HG02763 (cell line): ENCODE measurements at regions not wholly inside any gene's neighbourhood (a gene's known extent, or its start where the extent isn't known, plus 50 kb on each side); places are given as distances from the start of the nearest gene placed in this dataset.
"Not testable (repeated sequence)": the region's sequence is repeated elsewhere in the genome, so short reads cannot be mapped to it uniquely, and the experiment has no call there.

ENCODE experiments used
- ATAC-seq: cut with Tn5 transposase; IDR thresholded peaks from one replicate; pipeline ENCODE4 v1.9.1; 2021; ENCODE audit warnings: mild to moderate bottlenecking, moderate library complexity; ENCODE audit not compliant: unreplicated experiment

DNA sequence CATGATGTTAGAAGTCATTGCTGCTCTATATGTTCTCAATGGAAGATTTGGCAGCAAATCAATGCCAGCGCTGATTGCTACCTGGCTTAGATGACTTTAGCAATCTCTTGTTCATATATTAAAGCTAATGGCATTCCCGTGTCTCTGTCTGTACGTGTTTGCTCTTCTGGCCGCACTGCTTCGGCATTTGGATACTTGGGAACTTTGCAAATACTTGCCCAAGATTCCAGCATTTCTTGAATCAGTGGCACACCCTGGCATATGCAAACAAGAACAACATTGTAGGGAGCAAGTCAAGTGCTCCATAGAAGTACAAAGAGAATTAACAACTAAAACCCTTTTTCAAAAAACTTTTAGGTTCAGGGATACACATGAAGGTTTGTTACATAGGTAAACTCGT lies 128.9 kb upstream of the TMEM164 start:
- ATAC-seq: no peak

DNA sequence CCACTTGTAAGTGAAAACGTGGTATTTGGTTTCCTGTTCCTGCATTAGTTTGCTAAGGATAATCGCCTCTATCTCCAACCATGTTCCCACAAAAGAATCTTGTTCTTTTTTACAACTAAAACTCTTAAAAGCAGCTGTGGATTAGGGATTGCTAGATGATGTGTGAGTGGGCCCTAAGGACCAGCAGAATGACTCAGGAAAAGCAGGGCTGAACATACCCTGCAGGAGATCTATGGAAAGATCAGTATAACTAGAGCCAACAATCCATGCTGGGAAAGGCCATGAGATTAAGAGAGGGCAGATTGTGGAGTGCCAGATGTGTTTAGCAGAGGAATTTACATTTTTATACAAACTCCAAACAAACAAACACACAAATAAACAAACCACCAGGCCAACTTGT lies 128.4 kb upstream of the TMEM164 start:
- no peak for ATAC-seq

DNA sequence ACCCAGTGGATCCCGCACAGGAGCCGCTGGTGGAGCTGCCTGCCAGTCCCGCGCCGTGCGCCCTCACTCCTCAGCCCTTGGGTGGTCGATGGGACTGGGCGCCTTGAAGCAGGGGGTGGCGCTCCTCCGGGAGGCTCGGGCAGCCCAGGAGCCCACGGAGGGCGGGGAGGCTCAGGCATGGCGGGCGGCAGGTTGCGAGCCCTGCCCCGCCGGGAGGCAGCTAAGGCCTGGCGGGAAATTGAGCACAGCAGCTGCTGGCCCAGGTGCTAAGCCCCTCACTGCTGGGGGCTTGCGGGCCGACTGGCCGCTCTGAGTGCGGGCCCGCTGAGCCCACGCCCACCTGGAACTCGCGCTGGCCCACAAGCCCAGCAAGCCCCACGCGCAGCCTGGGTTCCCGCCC lies 127.1 kb upstream of the TMEM164 start:
- no peak for ATAC-seq

DNA sequence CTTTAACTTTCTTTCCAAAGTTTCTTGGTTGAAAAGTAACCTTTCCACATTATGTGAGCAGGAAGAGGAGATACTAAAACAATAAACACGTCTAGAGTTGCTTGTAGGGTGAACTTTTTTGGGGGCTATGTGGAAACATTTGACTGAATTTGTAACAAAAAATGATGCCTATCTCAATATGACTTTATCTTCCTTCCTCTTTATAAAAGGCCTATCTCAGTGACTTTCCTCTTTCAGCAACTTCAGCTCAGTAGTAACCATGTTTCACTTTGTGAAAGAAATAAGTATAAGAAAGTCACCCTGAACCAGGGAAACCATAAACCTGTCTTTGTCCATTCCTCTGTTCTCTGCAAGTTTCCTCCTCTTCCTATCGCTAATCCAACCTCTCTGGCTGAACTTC lies 124.7 kb upstream of the TMEM164 start:
- no peak for ATAC-seq

DNA sequence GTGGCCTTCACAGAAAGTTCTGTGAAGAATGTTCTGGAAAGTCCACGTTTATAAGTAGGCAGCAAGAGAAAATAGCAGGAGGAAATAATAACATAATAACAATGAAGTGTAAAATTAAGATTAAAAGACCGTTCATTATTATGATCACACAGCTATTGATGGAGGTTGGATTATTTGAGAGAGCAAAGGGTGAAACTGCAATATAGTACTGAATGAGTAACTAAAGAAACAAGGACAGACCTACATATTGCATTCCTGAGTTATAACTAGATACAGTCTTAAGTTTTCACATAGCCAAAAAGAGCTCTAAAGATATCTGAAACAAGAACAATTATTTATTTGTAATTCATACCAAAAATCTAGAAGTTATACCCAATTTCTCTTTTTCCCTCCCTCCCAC lies 122.9 kb upstream of the TMEM164 start:
- no peak for ATAC-seq

DNA sequence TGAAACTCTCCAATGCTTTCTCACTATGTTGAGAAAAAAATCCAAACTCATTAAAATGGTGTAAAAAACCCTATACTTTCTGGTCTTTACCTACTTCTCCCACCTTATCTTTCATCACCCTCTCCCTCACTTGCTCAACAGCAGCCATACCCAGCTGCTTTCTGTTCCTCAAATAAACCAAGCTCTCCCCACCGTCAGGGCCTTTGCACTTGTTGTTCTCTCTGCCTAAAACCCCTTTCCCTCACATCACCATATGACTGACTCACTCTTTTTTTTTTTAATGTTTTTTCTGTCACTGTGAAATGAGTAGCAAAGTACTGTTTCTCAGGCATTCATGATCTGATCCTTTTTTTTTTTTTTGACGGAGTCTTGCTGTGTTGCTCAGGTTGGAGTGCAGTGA lies 122.3 kb upstream of the TMEM164 start:
- peak; percentile 84 for ATAC-seq

DNA sequence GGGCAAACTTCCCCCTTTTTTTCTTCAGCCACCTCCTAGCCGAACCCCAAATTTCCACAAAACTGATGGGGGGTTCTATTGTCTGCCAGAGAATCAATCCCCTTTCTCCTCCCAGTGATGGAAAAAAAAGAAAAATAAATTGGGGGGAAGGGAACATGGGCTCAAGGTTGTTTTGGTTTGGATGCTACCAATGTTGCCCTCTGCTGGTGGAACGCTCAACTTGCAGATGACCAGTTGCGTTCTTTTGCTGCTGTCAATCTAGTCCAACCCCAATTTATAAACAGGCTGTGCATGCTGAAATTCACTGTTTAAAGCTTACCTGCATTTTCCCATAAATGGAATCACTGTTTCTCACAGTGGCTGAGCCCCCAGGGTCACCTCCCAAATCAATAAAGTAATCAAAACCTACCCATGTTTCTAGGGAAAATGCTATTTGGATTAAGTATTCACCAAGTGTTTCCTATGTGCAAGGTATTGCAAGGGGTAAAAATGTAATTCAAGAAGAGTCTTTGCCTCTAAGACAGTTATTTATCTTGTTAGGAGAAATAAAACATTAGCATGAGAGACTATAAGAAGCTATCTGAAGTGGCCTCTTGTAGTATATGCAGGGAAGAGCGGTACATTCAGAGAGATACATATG lies 116.7 kb upstream of the TMEM164 start:
- no peak for ATAC-seq

DNA sequence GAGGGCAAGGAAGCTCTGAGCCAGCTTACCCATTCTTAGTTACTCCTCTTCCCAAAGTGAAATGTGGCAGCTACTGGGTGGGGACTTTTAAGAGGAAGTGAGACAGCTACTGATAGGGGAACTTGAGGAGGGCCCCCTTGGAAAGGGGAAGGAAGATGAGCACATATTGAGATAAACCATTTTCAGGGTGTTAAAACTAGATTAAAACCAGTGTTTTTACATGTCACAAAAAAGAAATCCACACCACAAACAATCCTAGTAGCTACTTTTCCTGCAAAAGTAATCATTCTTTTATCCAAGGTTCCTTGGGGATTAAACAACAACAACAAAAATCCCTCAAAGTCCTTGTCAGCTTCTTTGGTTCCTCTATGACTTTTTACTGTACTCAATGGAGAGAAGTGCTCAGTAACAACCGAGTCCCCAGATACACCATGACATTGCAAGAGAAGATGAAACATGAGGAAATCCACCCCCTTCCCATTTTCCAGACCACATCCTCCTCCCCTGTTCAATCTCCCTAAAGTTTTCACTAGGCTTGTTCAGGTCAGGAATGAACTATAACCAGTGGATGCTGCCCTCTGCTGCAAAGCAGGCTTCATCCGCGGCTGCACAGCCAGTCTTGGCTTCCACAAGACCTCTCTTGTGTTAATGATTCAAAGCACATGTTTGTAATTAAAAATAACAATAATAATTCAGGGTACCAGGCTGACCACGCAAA lies 113.5 kb upstream of the TMEM164 start:
- ATAC-seq: no peak

DNA sequence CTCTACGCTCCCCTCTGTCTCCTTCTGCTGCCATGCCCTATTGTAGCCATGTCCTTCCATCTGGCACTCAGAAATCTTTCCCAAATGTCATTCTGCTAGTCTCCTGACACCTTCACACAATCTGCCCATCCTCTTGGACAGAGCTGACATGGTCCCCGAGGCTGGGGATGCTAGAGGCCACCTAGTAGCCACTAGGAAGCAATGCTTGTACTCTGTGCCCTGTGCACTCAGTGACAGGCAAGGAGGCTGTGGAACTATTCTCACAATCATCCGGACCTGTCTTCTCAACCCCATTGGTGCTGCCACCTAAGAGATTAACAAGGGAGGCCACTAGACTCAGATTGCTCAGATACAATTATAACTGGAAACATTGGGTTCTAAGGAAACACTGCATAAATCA lies 112.6 kb upstream of the TMEM164 start:
- ATAC-seq: no peak

DNA sequence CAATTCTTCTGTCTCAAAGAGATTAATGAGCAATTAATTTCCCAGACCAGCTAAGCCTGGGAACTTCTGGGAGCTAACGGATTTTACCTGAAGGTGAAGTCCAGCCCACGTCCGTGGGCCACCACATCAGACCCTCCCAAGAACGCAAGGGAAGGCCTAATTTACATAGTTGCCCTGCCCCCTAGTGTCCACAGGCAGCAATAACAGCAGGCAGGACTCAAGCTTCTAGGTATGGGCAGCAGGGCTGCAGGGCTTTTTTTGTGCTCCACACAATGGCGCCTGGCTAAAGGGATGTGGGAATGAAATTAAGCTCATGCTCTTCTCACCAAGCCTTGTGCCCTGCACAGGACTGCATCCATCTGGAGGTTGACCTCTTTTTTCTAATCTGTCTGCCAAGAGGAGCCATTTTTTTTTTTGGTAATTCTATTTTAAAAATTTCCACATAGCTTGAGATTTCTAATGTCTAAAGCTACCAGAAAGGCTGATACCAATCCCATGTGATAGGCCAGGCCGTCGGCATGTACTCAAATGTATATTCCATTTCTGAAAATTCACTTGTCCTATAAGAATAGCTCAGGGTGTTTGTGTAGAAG lies 111.9 kb upstream of the TMEM164 start:
- ATAC-seq: peak; percentile 55

DNA sequence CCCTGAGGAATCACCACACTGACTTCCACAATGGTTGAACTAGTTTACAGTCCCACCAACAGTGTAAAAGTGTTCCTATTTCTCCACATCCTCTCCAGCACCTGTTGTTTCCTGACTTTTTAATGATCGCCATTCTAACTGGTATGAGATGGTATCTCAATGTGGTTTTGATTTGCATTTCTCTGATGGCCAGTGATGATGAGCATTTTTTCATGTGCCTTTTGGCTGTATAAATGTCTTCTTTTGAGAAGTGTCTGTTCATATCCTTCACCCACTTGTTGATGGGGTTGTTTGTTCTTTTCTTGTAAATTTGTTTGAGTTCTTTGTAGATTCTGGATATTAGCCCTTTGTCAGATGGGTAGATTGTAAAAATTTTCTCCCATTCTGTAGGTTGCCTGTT lies 106.9 kb upstream of the TMEM164 start:
- not testable (repeated sequence) for ATAC-seq

DNA sequence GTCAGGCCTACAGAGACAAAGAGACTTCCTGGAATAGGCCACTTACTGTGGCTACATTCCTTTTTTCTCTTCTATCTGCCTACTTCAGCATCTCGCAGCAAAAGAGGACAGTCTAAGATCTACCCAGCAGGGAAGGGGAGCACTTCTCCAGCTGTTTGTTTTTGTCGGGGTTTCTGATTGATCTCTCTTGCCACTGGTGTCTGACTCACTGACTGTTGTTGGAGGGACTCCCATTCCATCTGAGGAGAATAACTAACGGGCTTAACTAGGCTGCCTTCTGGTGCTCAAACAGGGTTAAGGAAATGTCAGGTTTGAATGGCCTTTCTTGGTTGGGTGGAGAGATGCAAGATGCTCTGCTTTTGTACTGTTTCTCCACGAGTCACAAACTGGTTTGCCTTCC lies 100.2 kb upstream of the TMEM164 start:
- no peak for ATAC-seq

DNA sequence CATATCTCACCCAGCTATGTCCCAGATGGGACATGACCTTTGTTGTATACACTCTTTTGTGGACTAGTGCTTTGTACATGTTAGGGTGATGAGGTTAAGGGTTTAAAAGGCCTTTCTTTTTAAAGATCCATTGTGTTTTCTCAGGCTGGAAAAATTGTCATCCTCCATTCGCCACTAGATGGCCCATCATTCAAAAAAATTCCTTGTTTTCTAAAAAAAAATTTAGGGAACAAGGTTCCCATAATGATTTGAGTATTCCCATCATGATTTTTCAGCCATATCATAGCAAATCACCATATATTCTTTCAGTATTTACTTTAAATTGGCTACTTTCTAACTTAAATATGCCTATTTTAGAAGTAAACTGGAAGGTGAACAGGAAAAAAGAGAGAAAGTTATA lies 91.9 kb upstream of the TMEM164 start:
- ATAC-seq: no peak

DNA sequence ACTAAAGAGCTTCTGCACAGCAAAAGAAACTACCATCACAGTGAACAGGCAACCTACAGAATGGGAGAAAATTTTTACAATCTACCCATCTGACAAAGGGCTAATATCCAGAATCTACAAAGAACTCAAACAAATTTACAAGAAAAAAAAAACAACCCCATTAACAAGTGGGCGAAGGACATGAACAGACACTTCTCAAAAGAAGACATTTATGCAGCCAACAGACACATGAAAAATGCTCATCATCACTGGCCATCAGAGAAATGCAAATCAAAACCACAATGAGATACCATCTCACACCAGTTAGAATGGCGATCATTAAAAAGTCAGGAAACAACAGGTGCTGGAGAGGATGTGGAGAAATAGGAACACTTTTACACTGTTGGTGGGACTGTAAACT lies 89.9 kb upstream of the TMEM164 start:
- not testable (repeated sequence) for ATAC-seq

DNA sequence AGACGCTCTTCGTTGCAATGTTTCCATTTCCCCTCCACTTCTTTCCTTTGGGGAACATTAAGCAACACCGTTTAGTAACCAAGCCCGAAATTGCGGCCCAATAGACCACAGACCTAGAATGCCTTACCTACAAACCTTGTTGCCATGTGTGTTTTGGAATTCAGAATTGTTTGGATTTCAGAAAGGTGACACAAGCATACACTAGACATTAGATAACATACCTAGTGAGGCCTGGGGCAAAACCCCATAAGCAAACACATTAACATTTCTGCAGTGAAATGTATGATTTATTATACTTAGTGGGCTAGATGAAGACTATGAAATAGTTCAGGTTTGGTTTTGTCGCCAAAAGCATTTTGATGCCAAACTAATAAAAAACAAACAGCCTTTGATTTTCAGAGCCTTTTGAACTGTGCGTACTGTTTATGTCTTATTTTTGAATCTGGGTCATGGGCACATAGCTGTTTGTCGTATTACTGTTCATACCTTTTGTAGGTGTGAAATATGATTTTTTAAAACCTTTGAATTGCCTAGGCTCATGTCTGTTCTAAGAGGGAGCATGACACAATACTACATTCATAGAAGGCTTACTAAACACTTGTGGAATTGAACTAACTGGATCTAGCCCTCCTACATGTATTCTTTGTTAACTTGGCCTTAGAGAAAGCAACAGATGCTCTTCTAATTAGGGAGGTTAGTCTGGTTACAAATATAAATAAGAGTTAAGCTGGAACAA lies 88.6 kb upstream of the TMEM164 start:
- ATAC-seq: no peak

DNA sequence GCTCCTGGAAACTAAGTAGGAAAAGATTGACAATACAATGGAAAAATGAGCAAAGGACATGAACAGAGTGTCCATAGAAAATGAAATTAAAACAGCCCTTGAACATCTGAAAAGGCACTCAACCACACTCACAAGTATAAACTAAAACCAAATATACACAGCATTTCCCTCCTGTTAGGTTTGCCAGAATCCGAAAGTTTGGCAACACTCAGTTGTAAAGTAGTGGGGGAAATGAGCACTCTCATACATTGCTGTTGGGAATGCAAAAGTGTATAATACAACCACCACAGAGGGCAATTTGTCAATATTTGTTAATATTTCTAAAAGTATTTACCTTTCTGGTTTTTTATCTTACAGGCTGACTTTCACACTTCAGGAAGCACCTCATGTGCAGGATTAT lies 84.2 kb upstream of the TMEM164 start:
- no peak for ATAC-seq

DNA sequence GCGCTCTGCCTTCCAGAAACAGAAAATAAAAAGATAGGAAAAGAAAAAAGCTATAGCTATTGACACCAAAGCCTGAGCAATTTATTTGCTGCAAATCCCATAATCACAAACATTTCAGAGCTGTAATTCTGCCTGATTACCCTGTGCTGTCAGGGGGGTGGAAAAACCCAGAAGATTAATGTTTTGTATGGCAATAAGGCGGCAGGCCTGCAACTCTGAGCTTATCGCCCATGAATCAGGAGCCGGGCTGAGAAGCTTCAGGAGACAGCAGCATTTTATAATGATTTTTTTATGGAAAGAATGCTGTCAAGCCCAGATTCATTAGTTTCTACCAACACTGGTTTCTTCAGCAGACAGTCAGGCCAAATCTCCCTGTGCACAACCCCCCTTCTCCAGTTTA lies 82.6 kb upstream of the TMEM164 start:
- ATAC-seq: no peak

DNA sequence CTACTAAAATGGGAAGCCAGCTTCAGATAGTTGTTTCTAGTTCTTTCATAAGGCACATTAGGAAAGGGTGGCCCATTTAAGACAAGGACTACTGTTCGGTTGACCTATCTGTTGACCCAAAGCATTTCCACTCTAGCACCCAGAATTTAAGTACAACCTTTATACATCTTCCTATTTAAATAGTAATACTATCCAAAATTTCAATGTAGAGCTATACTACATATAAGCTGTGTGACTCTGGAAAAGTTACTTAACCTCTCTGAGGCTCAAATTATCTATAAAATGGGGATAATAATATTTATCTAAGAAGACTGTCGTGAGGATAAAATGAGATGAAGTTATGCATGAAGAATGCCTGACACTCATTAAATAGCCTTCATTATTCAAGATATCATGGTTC lies 82.0 kb upstream of the TMEM164 start:
- no peak for ATAC-seq

DNA sequence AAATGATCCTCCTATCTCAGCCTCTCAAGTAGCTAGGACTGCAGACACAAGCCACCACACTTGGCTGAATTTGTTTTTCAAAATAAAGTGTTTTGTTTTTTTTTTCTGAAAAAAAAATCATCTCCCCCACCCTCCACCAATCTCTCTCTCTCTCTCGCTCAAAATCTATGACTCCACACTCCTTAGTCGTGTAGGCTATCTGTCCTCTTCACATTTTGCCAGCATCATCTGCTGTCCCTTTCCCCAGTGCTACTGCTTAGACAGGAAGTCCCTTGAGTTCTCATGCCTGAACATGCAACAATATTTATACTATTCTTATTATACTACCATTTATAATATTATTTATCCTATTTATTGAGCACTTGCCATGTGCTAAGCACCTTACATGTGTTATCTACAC lies 80.7 kb upstream of the TMEM164 start:
- ATAC-seq: no peak

DNA sequence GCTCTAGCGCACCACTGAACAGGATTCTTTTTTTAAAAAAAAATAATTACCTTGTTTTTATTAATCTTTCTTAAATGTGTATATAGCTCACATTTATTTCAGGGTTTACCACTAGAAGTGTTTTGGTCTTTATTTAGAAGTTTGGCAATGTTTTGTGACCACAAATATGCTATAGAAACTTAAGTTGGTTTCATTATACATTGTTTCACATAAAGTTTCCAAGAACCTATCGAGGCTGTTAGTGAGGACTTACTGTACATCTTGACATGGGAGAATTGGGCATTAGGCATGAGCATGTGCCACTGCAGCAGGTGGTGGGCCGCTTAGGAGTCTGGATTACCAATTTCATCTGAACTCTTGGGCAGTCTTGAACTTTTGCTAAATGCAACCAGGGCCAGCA lies 77.9 kb upstream of the TMEM164 start:
- not testable (repeated sequence) for ATAC-seq

DNA sequence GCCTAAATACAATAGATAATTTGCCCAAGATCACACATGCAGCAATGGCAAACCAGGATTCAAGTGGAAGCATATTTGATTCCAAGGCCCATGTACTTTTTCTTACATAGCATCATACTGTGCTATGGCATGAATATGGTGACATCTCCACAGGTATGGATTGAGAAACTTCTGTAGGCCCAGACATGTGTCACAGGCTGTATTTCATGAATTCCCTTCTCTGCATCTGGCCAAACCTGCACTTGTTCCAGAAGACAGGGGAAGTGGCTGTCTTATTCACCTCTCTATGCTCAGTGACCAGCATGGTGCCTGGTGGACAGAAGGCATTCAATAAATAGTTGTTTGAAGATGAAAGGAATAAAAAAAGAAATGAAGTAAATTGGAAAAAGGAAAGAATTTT lies 77.3 kb upstream of the TMEM164 start:
- ATAC-seq: no peak

DNA sequence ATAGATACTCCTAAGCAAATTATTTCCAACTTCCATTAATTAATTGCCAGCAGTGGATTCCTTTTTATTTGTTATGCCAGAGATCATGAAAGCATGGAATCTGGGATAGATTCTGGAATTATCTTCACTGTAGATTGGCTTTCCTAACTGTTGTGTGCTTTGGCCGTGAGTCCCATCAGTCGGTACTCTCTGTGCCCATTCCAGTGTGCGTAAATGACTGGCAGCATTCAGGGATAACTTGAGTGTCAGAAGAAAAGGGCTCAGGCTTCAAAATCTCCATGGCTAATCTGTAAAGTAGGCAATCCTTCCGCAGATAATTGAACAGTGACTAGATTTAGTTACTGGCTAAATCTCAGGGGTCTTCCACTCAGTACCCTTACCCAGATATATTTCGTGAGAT lies 76.8 kb upstream of the TMEM164 start:
- no peak for ATAC-seq
